ENCODE measurements at regions not wholly inside any gene's neighbourhood (a gene's known extent, or its start where the extent isn't known, plus 50 kb on each side); places are given as distances from the start of the nearest gene placed in this dataset.

DNA sequence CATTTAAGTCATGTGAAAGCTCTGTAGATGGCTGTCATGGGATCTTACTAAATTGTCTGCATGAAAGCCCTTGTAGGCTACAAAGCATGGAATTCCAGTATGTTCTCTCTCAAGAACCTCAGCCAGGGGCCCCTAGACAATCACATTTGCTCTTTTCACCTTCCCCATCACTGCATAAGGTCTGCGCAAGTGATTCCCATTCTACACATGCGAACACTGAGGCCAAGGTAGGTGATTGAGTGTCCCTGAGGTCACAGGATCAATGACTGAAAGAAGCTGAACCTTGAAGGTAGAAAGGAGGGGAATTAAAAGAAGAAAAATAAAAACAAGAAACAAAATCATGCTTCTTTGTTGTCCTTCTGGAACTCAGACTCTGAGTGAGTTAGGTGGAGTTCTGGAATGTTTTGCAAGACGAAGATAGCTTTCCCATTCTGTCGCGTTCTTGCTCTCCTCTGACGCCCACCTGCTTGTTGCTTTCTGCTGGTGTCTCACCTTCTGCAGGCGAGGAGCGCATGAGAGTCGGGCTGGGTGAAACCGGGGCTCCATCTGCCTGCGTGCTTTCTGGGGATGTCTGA, 79.9 kb downstream of the SPRING1 start:
- no peak for TF ChIP-seq POLR2A (IDR thresholded peaks at IDR 0.05; ENCODE audit: extremely low read depth, insufficient read length)
- TF ChIP-seq, protein P1, sequence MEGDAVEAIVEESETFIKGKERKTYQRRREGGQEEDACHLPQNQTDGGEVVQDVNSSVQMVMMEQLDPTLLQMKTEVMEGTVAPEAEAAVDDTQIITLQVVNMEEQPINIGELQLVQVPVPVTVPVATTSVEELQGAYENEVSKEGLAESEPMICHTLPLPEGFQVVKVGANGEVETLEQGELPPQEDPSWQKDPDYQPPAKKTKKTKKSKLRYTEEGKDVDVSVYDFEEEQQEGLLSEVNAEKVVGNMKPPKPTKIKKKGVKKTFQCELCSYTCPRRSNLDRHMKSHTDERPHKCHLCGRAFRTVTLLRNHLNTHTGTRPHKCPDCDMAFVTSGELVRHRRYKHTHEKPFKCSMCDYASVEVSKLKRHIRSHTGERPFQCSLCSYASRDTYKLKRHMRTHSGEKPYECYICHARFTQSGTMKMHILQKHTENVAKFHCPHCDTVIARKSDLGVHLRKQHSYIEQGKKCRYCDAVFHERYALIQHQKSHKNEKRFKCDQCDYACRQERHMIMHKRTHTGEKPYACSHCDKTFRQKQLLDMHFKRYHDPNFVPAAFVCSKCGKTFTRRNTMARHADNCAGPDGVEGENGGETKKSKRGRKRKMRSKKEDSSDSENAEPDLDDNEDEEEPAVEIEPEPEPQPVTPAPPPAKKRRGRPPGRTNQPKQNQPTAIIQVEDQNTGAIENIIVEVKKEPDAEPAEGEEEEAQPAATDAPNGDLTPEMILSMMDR (IDR thresholded peaks at IDR 0.05; ENCODE audit: low read depth, low read length) = no peak
- no peak for TF ChIP-seq MYC (IDR thresholded peaks at IDR 0.05; ENCODE audit: low read depth, low read length)
- TF ChIP-seq, protein P2, sequence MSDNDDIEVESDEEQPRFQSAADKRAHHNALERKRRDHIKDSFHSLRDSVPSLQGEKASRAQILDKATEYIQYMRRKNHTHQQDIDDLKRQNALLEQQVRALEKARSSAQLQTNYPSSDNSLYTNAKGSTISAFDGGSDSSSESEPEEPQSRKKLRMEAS (IDR thresholded peaks at IDR 0.05; ENCODE audit: low read depth, low read length) = no peak
